SU-DHL-6 (cell line): ENCODE measurements at regions not wholly inside any gene's neighbourhood (a gene's known extent, or its start where the extent isn't known, plus 50 kb on each side); places are given as distances from the start of the nearest gene placed in this dataset.

Experiments used
- CTCF ChIP-seq: fragments of 200-600 bp; sonication (generic); IDR thresholded peaks from one replicate; pipeline ENCODE4 v1.5.1; 2017; ENCODE audit warnings: antibody characterized with exemption, mild to moderate bottlenecking, low read length, moderate library complexity; ENCODE audit not compliant: insufficient read depth, poor library complexity, severe bottlenecking
- EZH2phosphoT487 ChIP-seq: fragments of 200-600 bp; sonication (generic), shearing (Covaris generic); conservative IDR thresholded peaks from 2 replicates; pipeline ENCODE4 v1.6.1; 2018; ENCODE audit warnings: mild to moderate bottlenecking, antibody characterized with exemption, low read length, moderate library complexity, mixed read lengths

DNA sequence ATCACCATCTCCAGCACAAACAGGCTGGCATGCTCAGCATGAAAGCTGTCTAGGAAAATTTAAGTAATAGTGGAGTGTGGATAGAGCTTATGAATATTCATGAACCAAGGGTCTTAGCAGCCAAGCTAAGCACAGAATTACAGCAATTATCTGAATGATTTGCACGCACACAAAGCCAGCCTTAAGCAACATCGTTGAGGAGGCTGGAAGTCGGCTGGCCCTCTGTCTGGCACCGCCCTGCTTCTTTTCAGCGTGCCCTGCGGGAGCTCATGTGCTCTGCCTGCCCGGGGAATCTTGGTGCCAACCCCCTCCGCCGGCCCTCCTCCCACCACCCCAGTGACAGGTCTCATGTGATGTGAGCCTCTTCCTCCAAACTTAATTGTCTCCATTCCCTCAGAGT lies 540.1 kb downstream of the CMPK2 start:
- TF ChIP-seq CTCF (no peak), EZH2phosphoT487 (no peak)
